SK-N-MC (cell line): ENCODE measurements at regions not wholly inside any gene's neighbourhood (a gene's known extent, or its start where the extent isn't known, plus 50 kb on each side); places are given as distances from the start of the nearest gene placed in this dataset.

Source experiments
- EZH2 ChIP-seq: fragments of 200-600 bp; sonication (generic); IDR thresholded peaks from one replicate; pipeline ENCODE4 v1.6.1; 2017; ENCODE audit warnings: antibody characterized with exemption
- POLR2AphosphoS5 ChIP-seq: IDR thresholded peaks from 2 replicates; pipeline ENCODE4 v1.6.1; 2012; ENCODE audit warnings: mild to moderate bottlenecking, low read depth, low read length, borderline replicate concordance

DNA sequence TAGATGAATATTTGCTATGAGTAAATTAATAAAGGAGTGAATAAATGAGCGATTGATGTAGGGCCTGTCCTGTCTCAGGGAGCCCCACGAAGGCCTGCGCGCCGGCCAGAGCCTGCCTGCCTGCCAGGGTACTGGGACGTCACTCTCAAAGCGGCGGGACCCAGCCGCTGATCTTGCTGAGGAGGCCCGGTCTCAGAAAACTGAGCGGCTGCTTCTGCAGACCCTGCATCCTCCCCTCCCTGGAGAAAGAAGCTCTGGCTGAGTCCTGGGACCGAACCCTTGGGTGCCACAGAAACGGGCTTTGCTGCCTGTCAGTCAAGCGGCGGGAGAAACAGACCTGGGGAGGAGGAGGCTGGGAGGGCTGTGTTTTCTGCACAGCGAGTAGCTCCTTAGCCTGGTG lies 91.6 kb upstream of the B3GAT1 start:
- TF ChIP-seq EZH2 (no peak), POLR2AphosphoS5 (no peak)
